ENCODE measurements at regions not wholly inside any gene's neighbourhood (a gene's known extent, or its start where the extent isn't known, plus 50 kb on each side); places are given as distances from the start of the nearest gene placed in this dataset.
A peak's percentile ranks its signal among the peaks of the same experiment; 100 is the strongest.

GRCh38 chr6:27157459-27158315 is 89.8 kb upstream of the PRSS16 start:
- H3K4me1 ChIP-seq: peaks cover 0 to 19% (median 0%) of the 10 kb centered on the region in 3 donors
- H3K27ac ChIP-seq: peak overlapping the region; percentile 14 to 48 (median 40)
- DNase-seq: no peak
- H3K9me3 ChIP-seq: no peaks in the 10 kb centered on the region
- TF ChIP-seq POLR2A (IDR thresholded peaks at IDR 0.05): no peak
- TF ChIP-seq CTCF (IDR thresholded peaks at IDR 0.05): peak in 5 of 6 experiments; percentile 31 to 57 (median 47)
- H3K4me3 ChIP-seq: peak overlapping the region; percentile 25 to 65 (median 48)
- WGBS, 2 donors: 3 to 5% methylated on average over 33 to 34 of the region's 34 CpGs
- no peaks in the 10 kb centered on the region for H3K36me3 ChIP-seq
- intact Hi-C loops (cut with DNase I): no loop called here
- no peaks in the 10 kb centered on the region for H3K27me3 ChIP-seq

GRCh38 chr6:27158316-27158643 is 89.2 kb upstream of the PRSS16 start:
- WGBS, 2 donors: 60 to 67% methylated on average over 4 of the region's 4 CpGs
- peak overlapping the region in 1 of 4 donors; percentile 65 for H3K4me3 ChIP-seq

GRCh38 chr6:27159725-27160124 is 87.8 kb upstream of the PRSS16 start:
- intact Hi-C loops (cut with DNase I): loop anchor here (10.0 kb wide), 1 partner anchor 735 kb away; a partner anchor contains a TSS
- H3K4me3 ChIP-seq: no peak overlapping the region
- H3K27me3 ChIP-seq: no peaks in the 10 kb centered on the region
- TF ChIP-seq CTCF (IDR thresholded peaks at IDR 0.05) (no peak), POLR2A (IDR thresholded peaks at IDR 0.05) (no peak)
- no peak for DNase-seq
- no peak overlapping the region for H3K27ac ChIP-seq
- no peaks in the 10 kb centered on the region for H3K36me3 ChIP-seq
- peaks cover 0 to 19% (median 0%) of the 10 kb centered on the region in 3 donors for H3K4me1 ChIP-seq
- H3K9me3 ChIP-seq: no peaks in the 10 kb centered on the region
- WGBS, 2 donors: 89 to 91% methylated on average over 2 of the region's 2 CpGs

More at GRCh38 chr6:27158316-27158643, 89.2 kb upstream of the PRSS16 start:
- no peak for DNase-seq
- H3K36me3 ChIP-seq: no peaks in the 10 kb centered on the region
- intact Hi-C loops (cut with DNase I): no loop called here
- H3K27me3 ChIP-seq: no peaks in the 10 kb centered on the region
- no peaks in the 10 kb centered on the region for H3K9me3 ChIP-seq
- no peak overlapping the region for H3K27ac ChIP-seq
- peaks cover 0 to 19% (median 0%) of the 10 kb centered on the region in 3 donors for H3K4me1 ChIP-seq
- TF ChIP-seq POLR2A (IDR thresholded peaks at IDR 0.05): no peak
- no peak for TF ChIP-seq CTCF (IDR thresholded peaks at IDR 0.05)

GRCh38 chr6:27161115-27161514 is 86.4 kb upstream of the PRSS16 start:
- intact Hi-C loops (cut with DNase I): loop anchor here (10.0 kb wide), 1 partner anchor 734 kb away; a partner anchor contains a TSS
- peaks cover 0 to 19% (median 0%) of the 10 kb centered on the region in 3 donors for H3K4me1 ChIP-seq
- no peaks in the 10 kb centered on the region for H3K27me3 ChIP-seq
- WGBS, 2 donors: 29 to 33% methylated on average over 1 of the region's 1 CpG
- H3K36me3 ChIP-seq: no peaks in the 10 kb centered on the region
- no peaks in the 10 kb centered on the region for H3K9me3 ChIP-seq
- DNase-seq: no peak
- H3K27ac ChIP-seq: no peak overlapping the region
- TF ChIP-seq CTCF (IDR thresholded peaks at IDR 0.05) (no peak), POLR2A (IDR thresholded peaks at IDR 0.05) (no peak)
- H3K4me3 ChIP-seq: no peak overlapping the region

- Histone ChIP-seq H3K9me3 (no peaks in the 10 kb centered on the region), H3K4me3 (no peak overlapping the region), H3K4me1 (peaks cover 0 to 19% (median 0%) of the 10 kb centered on the region in 3 donors), H3K27ac (no peak overlapping the region), H3K36me3 (no peaks in the 10 kb centered on the region), H3K27me3 (no peaks in the 10 kb centered on the region)
- WGBS, 2 donors: 46 to 49% methylated on average over 4 of the region's 4 CpGs
- TF ChIP-seq CTCF (IDR thresholded peaks at IDR 0.05) (no peak), POLR2A (IDR thresholded peaks at IDR 0.05) (no peak)
- intact Hi-C loops (cut with DNase I): loop anchor here (10.0 kb wide), 1 partner anchor 733 kb away; a partner anchor contains a TSS
- DNase-seq: no peak
These were observed 85.9 kb upstream of the PRSS16 start for GRCh38 chr6:27161603-27161945.

Data from esophagus squamous epithelium (tissue), 5 donors.